NCI-H1930 (cell line): ENCODE measurements at regions not wholly inside any gene's neighbourhood (a gene's known extent, or its start where the extent isn't known, plus 50 kb on each side); places are given as distances from the start of the nearest gene placed in this dataset.
"Not testable (repeated sequence)": the region's sequence is repeated elsewhere in the genome, so short reads cannot be mapped to it uniquely, and the experiment has no call there.

Experiments used
- DNase-seq, 2 experiments: peaks; one replicate each; lab custom pipeline; 2025; lab: John Stamatoyannopoulos, UW

- DNase-seq, result no peak
Measured at GRCh38 chr2:7094231-7094741, 177.1 kb downstream of the RNF144A start.

GRCh38 chr2:7096726-7097352 lies 179.6 kb downstream of the RNF144A start:
- DNase-seq, result no peak

- DNase-seq, result peak; percentile 60 to 69
Measured at GRCh38 chr2:7097353-7097895, 180.2 kb downstream of the RNF144A start.

- DNase-seq, result no peak
Measured at GRCh38 chr2:7098816-7099215, 181.6 kb downstream of the RNF144A start.

- DNase-seq, result not testable (repeated sequence)
Measured at GRCh38 chr2:7099687-7100086, 182.5 kb downstream of the RNF144A start.

GRCh38 chr2:7102826-7103225 lies 185.6 kb downstream of the RNF144A start:
- no peak for DNase-seq

DNA sequence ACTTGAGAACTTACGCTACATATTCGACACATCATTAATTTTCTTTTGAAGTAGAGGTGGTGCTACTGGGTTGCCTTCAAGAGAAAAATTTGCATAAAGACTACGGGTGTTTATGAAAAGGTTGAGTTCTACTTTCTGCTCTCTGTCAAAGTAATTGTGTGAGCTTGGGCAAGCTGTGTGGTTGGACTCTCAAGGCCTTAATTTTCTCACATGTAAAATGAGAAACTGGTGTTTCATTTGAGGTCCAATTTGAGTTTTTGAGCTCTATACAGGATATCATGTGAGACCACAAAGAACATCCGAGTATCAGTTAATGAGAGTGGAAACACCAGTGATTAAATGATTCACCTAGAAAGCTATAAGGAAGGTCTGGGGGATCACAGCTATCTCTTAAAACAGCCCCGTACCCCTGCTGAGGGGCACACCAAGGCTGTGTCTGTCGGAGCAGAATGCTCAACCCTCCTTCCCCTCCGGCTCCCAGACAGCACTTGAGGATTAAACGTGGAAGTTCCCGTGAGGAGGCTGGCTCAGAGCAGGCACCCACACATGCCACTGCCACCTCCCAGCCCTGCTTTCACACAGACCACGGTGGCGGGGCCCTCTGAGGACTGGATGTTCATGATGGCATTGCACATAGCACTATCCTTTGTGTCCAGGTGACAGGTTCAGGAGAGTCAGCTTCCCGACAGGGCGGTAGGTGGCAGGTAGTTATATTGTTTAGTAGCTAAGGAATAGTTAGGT lies 191.8 kb downstream of the RNF144A start:
- DNase-seq, result no peak

GRCh38 chr2:7109533-7109885 lies 192.3 kb downstream of the RNF144A start:
- DNase-seq, result no peak

GRCh38 chr2:7111626-7112025 lies 194.4 kb downstream of the RNF144A start:
- no peak for DNase-seq

DNA sequence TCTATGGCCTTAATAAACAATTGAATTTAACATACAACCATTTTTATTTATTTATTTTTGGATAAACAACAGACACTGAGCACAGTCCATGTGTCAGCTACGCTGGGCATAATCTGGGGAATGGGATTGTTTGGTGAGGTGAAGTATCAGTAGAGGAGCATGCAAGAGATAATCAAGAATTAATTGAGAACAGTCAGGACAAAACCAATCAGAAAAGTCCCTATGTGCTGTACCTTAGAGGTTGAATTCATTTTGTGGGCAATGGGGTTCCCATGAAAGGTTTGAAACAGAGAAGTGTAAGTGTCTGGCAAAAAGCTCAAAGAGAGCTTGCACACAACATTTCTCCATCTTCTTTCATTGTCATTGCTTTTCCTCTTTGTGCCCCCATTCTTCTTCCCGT lies 198.2 kb downstream of the RNF144A start:
- DNase-seq, result no peak

DNA sequence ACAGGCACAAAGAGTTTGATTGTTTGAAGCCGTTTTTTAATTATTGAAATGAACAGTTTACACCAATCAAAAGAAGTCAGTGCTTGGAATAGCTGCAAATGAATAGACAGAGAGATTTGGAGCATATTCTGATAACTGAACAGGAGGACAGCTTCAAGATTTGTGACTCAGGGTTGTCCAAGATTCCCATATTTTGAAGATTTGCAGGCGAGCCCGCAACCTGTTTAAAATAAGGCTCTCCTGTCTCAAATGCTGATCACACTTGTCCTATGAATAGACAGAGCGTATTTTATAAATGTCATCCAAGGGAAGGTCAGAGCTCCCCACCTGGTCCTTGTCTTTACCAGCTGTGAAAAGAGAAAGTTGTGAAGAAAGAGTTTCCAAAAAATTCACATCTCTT lies 198.7 kb downstream of the RNF144A start:
- DNase-seq, result no peak

DNA sequence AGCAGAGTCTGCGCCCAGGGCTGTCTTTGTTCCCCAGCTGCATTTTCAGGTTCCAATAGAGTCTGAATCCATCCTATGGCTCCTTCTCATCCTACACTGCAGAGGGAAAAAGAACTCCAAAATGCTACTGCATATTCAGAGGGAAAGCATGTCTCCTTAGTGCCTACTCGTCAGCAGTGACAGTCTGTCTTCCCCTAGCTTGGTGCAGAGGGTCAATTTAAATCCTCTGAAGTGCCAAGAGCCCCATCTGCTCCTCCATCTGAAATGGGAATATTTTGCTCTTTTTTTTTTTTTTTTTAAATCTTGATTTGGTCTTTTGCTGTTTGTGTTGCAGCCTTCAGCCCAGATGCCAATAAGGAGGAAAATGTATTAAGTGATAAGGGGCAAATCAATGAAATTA lies 199.3 kb downstream of the RNF144A start:
- no peak for DNase-seq

GRCh38 chr2:7117076-7117475 lies 199.9 kb downstream of the RNF144A start:
- no peak for DNase-seq

DNA sequence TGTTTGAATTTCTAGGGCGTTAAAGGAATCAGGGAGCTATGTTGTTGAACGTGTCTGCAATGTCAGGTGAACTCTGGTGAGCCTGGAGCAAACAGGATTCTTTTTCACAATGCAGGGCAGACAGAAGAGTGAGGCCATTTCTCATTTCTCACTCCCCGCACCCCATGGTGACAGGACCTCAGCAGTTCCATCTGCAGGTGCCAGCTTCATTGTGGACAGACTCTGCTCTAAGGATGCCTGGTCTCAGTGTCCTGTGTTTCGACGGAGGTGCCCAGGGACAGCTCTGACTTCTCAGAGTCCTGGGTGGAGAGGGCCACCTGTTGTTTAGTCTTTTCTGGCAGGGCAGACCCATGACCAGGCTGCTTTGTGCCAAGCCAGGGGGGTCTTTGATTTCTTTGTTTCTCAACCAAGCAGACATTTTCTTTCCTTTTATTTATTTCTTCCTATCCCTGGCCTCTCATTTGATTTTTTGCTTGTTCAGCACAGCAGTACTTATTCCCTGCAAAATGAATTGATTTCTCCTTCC lies 201.5 kb downstream of the RNF144A start:
- no peak for DNase-seq

DNA sequence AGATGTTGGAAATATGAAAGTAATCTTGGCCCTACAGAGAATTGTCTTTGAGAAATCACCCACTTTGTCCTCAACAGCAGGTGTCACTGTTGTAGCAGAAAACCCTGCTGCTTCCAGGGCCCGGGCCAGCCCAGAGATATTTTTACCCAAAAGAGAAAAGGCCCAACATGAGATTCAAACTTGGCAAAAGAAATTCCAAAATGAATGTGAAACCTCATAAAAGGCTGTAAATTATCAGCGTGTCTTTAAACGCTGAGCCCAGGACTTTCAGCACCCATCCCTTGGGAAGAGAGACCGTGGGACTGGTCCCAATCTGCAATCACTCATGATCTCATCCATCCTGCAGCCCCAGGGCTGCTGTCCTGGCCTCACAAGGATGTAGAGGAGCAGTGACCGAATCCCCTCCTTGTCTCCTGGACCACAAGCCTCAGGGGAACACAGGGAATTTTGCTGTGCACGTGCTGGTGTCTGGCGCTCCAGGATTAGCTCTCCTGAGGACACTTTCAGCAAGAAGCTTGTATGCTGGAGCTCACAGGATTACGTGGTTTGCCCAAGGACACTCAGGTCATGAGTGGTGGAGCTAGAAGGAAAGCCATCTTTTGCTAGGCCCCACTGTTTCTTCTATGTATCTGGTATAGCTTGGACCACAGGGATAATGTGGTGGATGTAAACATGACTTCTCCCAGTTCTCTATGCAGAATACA lies 202.1 kb downstream of the RNF144A start:
- peak in 1 of 2 experiments; percentile 3 for DNase-seq

DNA sequence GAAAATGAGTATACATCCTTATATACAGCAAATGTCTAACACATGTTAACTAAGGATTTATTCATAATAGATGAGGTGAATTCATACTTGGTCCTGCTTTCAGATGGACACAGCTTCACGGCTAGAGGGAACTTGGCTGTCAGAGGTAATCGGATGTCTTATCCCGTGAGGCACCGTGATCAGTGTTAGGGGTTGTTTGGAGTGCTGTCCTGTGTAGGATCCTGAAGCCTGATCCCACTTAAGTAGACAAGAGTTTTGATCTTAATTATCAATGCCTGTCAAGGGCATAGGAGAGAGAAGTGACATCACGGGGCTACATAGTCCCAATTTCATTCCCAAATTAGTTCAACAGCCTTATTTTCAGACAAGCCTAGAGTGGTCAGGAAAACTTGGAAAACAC lies 204.6 kb downstream of the RNF144A start:
- DNase-seq, result no peak

GRCh38 chr2:7127156-7127555 lies 209.9 kb downstream of the RNF144A start:
- no peak for DNase-seq

DNA sequence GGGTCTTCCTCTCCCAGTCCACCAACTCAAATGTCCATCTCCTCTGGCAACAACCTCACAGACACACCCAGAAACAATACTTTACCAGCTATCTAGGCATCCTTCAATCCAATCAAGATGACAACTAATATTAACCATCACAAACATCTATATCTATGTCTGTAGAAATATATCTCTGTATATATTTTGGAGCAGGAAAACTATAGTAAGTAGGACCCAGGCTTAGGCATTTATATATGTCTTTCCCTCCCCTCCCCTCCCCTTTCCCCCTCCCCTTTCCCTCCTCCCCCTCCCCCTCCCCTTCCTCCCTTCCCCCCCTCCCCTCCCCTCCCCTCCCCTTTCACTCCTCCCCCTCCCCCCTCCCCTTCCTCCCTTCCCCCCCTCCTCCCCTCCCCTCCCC lies 210.5 kb downstream of the RNF144A start:
- no peak for DNase-seq

- no peak for DNase-seq
Measured at GRCh38 chr2:7131261-7131660, 214.0 kb downstream of the RNF144A start.

DNA sequence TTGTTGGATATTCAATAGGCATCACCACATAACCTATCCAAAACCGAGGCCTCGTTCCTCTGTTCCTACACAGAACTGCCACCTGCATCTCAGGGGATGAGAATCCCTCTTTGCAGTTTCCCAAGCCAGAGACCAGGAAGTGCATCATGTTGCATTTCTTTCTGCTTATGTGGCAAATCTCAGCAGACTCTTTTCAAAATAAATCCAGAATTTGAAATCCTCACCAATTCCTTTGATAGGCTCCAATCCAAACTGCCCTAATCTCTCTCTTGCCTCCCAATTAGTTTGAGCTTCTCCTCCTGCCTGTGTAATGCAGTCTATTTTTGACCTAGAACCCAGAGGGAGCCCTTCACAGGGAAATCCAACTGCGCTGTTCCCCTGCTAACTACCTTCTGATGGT lies 215.5 kb downstream of the RNF144A start:
- DNase-seq, result no peak

DNA sequence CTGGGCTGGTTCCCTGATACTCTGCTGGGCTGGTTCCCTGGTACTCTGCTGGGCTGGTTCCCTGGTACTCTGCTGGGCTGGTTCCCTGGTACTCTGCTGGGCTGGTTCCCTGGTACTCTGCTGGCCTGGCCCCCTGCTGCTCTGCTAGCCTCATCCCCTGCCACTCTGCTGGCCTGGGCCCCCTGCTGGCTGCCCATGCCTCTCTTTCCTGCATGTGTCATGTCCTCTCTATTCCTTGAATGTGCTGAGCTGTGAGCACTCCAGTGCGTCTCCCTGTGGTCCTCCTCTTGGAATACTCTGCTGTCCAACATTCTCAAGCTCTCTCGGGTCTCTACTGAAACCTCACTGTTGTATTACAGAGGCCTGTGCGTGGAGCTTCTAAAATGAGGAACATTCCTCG lies 216.3 kb downstream of the RNF144A start:
- DNase-seq, result no peak

GRCh38 chr2:7140306-7140705 lies 223.1 kb downstream of the RNF144A start:
- no peak for DNase-seq

DNA sequence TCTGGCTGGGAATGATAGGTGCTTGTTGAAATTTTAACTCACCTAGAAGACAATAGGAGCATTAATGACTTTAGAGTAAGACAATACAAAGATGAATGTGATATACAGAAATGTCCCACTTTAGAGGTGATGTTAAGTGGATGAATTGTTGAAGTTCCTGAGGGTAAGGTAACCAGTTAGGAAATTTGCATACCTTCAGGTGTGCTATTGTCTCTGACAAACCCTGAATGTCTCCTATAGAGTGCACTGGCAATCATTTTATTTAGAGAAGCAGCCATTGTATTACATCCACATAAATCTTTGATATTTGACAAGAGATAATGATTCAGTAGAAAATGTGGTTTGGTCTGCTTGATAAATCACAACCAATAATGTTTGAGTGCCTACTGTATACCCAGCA lies 228.5 kb downstream of the RNF144A start:
- DNase-seq, result no peak
